ENCODE measurements at regions not wholly inside any gene's neighbourhood (a gene's known extent, or its start where the extent isn't known, plus 50 kb on each side); places are given as distances from the start of the nearest gene placed in this dataset.

DNA sequence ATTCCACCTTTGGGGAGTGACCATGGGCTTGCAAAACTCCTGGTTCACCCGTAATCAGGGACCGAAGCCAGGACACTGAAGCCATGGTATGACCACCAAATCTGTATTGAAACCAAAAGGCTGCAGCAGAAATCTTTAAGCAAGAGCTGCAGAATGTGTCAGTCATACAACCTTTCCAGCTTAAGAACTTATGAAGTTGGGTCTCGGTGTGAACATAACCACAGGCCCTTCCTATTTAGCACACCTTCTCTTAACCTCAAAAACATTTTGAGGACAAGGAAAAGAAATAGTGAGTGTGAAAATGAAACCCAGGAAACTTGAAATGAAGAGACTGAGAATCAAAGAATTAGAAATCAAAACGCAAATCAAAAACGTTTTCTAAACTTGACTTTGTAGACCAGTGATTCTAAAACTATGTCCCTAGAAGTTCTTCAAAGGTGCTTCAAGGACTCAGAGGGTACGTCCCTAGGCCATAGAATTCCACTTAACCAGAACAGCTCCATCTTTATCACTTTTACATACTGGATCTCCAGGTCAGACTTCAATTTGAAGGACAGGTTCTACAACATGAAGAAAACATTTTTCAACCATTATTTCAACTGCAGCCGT, 231.6 kb upstream of the GRIP1 start:
- no peak for DNase-seq (ENCODE audit: low read depth in 3 of 3)

DNA sequence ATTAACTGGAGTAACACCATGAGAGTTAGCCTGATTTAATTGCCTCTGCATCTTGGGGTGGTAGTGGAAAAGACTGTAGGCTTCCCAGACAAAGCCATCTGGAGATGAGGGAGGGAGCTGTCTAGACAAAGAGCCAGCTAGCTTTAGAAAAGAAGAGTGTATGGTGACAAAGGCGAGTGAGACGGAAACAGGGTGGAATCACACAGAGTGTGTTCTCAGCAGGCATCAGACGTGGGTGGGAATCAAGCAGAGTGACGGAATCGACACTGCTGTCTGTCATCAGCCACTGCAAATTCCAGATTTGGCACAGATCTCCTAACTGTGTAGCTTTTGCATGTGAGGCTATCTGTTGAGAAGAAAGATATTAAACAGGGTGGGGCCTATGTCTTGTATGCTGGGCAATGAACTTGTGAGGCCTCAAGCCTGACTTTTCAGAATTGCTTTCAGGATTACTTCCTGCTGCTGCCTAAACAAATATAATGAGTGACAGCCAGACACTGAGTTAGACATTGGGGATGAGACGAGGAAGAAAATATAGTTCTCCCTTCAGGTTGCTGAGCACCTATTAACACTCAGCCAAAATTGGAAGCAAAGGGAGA, 236.5 kb upstream of the GRIP1 start:
- no peak for DNase-seq (ENCODE audit: low read depth in 3 of 3)

DNA sequence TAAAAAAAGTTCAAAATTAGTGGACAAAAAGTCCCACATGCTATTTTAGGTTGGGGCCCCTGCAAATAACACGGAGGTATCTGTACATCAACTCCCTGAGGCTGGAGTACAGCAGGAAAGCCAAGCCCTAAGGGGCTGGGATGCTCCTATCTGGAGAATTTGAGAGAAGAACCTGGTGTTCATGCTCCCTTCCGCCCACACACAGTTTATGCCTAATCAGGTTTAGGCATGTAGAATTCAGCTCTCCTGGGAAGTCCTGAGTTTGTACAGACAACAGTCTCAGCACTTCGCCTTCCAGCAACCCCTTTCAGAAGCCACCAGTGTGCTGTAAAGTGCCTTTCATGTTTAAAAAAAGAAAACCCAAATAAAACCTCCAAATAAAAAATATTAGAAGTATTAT, 237.3 kb upstream of the GRIP1 start:
- DNase-seq (ENCODE audit: low read depth in 3 of 3): no peak

DNA sequence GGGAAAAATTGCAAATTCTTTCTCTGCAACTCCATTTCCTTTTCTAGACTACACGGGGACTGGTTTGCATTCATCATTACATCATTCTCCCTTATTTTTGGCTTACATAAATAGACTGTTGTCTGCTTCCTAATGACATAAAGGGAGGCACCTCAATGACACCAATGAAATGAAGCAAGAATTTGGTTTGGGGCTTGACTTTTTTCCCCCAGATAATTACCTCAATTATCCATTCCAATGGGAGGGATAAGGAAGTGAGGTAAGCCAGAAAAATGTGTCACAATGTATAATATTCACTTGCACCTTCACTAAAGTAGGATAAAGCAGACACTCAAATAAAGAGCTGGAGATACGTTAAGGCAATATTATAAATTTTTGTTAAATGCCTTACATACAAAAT, 240.6 kb upstream of the GRIP1 start:
- no peak for DNase-seq (ENCODE audit: low read depth in 3 of 3)

DNA sequence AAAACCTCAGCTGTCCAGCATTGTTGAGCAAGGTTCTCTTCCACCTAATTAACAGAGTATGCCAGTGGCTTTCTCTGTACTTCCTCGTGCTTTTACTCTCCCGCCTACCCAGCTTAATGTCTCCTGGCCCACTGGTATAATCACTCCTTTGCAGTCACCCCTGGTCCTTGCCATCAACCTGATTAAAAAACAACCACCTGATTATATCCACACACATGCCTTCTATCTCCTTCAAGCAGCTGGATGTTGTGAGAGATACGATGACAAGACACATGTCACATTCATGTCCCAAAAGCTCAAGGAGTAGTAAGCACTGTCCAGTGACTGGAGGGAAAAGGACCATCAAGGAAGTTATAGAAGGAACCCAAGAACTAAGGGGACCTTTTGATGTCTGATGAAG, 241.3 kb upstream of the GRIP1 start:
- DNase-seq (ENCODE audit: low read depth in 3 of 3): no peak

DNA sequence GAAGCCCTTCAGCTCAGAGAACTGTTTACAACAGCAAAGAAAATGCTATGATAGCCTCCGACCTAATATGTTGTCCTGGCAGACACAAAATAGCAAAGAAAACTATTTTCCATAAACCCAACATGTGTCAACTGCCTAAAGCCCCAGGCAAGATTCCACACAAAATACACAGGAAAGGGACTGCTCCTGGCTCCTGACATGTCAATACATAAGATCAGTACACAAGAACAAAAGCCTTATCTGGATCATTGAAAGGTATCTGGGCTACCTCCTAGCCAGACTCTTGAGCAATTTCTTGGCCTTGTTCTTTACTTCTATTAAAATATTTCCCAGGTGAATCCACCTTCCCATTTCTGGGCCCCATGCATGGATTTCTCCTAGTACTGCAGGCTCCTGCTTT, 242.3 kb upstream of the GRIP1 start:
- DNase-seq (ENCODE audit: low read depth in 3 of 3): no peak

DNA sequence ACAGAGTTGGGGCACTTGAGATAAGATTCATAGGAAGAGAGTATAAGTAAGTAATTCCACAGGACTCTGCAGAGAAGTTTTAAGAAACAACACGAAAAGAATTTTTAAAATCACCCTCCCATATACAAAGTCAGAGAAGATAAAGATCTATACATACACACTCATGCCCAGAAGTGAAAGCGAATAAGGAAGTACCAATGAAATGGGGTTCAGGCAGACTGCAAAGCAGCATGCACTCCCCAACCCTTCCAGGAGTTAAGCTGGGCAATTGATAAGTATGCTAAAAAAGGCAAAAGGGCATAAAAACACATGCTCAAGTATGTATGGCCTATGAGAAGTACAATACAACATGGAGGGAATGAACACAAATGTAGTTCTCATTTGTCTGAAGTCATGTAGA, 246.2 kb upstream of the GRIP1 start:
- no peak for DNase-seq (ENCODE audit: low read depth in 3 of 3)

DNA sequence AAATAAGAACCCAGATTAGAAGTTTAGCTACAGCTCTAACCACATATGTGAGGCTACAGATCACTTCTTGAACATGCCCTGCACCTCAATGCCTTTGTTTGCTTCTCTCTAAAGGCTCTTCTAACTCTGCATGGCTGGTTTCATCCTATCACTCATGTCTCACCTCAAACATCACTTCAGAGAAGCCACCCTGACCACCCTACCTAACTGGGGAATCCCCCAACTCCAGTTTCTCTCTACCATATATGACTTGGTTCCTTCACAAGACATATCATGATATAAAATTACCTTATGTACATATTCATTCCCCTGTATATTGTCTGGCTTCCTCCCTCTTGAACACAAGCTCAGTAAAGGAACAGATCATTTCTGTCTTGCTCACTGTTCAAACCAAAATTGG, 250.2 kb upstream of the GRIP1 start:
- peak in 1 of 3 donors; percentile 27 for DNase-seq (ENCODE audit: low read depth in 3 of 3)

DNA sequence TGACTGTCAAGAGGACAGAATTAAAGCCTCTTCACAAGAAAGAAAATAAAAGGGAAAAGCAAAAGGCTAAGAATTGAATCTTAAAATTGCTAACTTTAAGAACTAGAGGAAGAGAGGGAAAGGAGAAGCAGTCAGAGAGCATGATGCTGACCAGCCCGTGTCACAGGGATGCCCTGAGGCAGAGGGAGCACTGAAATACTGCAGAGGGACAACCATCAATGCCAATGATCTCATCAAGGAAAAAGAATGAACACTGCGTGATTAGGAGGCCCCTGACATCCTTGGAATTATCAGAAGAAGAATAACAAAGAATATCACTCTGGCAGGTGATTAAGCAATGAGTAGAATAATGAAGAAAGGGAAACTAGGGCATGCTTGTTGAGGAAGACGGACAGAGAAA, 252.2 kb upstream of the GRIP1 start:
- DNase-seq (ENCODE audit: low read depth in 3 of 3): no peak

DNA sequence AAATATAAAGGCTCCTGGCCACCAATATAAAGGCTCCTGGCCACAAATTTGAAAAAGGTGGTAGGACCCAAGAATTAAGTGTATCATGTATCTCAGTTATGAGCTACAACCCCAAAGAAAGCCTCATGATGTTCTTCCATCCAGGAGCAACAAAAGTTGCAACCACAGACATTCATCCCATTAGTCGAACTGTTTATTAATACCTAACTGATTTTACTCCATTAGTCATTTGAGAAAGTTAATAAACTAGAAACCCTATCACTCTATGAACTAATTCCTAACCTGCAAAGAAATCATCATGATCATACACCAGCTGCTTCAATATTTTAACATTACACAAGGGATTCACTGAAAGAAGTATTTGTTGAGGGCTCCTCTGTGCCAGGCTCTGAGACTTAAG, 253.2 kb upstream of the GRIP1 start:
- no peak for DNase-seq (ENCODE audit: low read depth in 3 of 3)

DNA sequence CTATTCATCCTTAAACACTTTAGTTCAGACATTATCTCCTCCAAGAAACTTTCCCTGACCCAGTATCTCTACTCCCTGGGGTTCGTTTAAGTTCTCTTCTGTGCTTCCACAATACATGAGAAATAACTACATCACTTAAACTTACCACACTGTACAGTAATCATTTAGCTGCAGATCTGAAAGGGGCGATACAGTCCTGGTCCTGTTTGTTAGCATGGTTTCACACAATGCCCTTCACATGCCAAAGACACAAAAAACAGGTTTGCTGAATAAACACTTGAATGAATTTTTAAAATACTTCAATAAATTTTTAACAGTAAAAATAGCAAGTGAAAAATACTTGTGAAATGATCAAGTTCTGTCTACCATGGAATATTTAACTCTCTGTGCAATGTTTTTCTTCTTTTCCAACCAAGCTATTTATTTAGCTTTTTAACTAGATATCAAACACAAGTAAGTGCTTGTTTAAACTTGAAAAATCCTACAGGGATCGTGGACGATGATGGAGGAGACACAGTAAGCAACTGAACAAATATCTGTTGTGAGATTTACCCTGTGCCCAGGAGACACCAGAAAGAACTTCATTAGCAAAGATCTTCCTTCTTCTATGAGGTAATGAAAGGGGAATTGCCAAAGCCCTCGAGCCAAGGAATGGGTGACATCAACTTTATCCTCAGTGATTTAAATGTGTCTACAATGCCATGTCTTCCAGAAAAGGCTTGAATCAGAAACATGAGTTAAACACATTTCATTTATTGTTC, 255.6 kb upstream of the GRIP1 start:
- DNase-seq (ENCODE audit: low read depth in 3 of 3): no peak

DNA sequence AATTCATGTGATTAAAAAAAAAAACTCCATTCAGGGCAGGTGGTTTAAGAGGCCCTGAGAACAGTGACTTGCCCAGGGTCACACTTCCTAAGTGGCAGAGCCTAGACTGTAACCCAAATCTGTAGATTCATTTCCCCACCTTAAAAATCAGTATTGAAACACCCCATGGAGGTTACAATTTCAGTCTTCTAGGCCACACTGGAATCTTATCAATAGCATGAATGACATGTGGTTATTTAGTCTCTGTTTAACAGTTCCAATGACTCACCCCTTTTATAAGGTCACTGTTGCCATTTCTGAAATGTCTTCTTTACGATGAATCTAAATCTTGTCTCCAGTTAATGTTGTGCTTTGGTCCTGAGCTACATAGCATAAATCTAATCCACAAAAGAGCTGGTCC, 262.3 kb upstream of the GRIP1 start:
- DNase-seq (ENCODE audit: low read depth in 3 of 3): no peak

DNA sequence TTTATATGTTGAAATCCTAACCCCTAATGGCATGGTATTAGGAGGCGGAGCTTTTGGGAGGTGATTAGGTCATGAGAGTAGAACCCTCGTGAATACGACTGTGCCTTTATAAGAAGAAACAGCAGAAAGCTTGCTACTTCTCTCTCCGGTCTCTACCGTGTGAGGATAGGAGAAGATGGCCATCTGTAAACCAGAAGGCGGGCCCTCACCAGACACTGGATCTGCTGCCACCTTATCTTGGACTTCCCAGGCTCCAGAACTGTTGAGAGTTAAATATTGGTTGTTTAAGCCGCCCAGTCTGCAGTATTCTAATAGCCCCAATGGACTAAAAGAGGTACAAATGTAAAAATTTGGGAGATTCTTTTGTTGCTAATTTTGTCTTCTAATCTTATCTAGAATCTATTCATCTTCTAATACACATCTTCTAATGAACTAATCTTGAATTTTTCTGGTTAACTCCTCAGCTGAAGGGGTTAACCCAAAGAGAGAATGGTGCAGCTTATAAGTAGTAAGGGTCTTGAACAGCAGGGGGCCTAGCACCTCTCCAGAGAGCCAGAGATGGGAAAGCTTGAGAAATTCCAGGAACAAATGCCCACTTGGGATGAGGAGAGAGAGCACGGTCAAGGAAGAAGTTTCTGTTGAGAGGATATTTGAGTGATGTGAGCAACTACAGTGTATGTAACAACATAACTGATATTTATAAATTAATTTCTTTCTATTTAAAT, 264.0 kb upstream of the GRIP1 start:
- DNase-seq (ENCODE audit: low read depth in 3 of 3): no peak

DNA sequence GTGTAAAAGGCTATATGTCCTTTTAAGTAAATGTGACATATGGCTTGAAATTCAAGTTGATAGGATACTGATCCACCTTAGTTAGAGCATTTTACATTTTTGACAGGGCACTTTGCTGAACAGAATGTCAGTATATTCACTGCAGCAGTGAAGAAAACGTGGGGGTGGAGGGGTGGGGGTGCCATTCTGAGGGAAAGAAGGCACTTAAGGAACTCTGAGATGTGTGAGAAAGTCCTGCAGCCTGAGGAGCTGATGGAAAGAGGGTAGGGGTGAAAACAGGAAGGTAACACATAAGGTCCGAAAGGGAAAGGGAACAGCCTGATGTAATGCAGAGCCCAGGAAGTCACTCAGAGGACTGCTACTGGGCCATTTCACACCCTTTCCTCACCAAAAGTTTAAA, 265.5 kb upstream of the GRIP1 start:
- DNase-seq (ENCODE audit: low read depth in 3 of 3): no peak

DNA sequence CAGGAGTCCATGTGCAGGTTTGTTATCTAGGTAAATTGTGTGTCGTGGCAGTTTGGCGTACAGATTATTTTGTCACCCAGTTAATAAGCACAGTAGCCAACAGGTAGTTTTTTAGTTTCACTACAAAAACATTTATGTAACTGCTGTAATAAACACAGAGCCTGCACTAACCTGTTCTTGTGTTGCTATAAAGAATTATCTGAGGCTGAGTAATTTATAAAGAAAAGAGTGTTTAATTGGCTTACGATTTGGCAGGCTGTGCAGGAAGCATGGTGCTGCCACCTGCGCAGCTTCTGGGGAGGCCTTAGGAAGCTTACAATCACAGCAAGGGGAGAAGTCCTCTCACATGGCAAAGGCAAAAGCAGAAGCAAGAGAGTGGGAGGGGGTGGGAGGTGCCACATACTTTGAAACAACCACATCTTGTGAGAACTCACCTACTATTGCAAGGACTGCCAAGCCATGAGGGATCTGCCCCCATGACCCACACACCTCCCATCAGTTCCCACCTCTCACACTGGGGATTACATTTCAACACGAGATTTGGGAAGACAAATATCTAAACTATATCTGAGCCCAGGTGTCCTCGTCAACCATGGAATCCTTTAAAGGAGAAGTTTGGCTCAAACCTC, 266.4 kb upstream of the GRIP1 start:
- no peak for DNase-seq (ENCODE audit: low read depth in 3 of 3)

DNA sequence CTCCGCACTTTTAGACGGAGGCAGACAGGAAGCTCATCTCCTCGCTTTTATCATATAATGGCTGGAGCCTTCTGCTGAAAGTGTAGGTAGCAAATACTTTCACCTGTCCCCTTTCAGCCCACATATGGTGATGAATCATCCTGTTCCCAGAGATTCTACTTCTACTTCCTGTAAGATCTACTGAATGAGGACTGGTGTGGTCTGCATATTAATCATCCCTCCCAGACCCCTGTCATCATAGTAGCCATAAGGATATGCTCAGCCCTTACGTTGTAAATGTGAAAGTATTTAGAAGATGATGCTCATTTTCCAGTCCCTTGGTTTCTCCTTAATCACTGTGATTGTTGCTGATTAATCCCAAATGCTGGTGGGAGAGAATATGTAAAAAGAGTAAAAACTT, 268.2 kb upstream of the GRIP1 start:
- DNase-seq (ENCODE audit: low read depth in 3 of 3): no peak

DNA sequence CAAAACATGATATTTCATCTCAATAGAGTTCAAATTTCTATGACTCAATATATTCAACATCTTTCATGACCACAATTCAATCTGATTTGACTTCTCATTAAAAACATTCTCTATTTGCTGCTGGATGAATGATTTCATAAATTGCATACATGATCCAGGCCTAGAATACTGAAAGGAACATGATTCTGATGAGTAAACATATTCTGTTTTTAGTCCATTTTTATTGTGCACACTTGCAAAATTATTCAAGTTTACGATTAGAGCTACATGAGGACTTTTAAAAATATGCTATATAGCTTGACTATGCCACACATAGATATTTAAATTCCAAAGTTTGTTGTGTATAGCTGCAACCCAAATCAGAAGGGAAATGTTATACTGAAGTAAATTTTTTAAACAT, 273.8 kb upstream of the GRIP1 start:
- no peak for DNase-seq (ENCODE audit: low read depth in 3 of 3)

DNA sequence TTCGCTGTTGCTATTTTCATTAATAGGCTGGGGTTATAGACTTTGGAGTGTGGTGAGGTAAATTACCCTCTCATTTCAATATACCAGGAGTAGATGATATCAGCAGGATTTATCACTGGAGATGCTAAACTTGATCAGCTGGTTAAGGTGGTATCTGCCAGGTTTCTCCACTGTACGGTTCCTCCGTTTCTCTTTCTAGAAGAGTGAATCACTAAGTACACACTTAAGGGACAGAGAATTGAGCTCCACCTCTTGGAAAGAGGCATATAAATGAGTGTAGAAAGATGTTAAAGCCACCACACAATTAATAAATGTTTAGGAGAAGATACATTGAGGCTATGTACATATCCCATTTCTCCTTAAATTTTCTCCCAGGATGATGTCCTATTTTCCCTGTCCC, 277.4 kb upstream of the GRIP1 start:
- DNase-seq (ENCODE audit: low read depth in 3 of 3): no peak

DNA sequence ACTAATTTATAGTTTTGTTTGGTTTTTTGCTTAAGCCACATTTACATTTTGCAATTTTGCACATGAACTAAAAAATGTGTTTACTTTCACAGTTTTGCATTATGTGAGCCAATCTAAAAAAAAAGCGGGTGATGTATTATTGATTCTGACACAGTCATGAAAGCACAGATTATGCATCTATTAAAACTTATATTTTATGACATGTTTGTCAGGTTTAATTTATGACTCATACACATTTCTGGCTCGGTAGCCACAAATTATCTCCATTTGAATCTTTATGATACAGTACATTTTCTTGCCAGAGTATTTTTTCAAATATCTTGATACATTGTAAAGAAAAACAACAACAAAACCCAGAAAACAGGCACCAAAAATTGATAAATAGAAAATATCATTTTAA, 280.4 kb upstream of the GRIP1 start:
- no peak for DNase-seq (ENCODE audit: low read depth in 3 of 3)

DNA sequence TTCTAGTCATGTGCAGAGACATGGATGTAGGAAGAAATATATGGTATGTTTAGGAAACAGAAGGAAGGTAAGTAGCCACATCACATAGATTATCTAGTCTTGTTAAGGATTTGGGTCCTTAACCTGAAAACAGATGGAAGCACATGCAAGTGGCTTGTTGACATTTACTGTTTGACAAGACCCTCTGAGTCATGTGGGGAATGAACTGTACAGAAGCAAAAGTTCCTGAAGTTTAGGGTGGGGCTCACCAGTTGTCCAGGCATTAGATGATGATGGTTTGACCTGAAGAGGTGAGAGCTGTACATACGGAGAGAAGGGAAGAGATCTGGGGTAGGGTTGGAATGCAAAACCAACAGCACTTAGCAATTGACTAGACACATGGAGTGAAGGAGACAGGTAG, 281.1 kb upstream of the GRIP1 start:
- no peak for DNase-seq (ENCODE audit: low read depth in 3 of 3)

DNA sequence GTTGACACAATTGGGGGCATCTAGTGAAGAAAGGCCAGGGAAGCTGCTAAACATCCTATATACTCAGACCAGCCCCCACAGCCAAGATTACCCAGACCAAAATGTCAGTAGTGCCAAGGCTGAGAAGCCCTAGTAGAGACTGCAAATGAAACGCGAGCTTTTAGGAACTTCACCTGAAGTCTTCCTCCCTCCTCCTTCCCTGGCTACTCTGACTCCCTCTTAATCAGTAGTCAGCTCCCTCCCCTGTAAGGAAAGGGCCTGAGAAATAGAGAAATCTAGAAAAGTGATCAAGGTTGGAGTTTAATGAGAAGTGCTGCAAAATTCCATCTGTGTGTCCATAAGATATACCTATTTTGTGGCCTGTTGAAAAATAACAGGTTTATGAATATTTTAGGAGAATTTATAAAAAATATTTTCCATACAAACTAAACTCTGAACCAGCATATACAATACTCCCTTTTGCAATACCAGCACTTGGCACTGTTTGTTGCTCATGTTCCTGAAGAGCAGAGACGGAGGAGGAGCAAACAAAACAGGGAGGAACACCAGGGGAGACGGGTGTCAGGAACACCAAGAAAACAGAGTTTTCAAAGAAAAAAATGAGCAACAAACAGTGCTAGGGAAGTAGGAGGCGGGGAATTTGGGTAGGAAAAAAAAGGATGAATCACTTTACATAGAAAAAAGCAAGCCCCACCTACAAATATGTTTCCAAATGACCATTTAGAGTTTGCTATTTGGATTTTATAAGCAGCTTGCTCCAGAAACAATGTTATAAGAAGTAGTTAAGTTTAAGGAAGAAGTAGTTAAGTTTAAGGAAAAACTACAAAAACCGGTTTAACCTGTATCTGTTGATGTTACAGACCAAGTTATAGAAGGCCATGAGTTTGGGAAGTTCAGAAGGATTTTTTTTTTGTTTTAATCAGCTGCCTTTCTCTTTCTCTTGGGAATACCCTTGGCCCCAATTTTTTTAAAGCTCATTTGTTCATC, 282.1 kb upstream of the GRIP1 start:
- DNase-seq (ENCODE audit: low read depth in 3 of 3): no peak

Data from stimulated activated CD4-positive, alpha-beta T cell treated with anti-CD3 and anti-CD28 coated beads, TNF-alpha, amount 100 ng/mL, for 48 hours (primary cell).